Tibial nerve (tissue), 4 donors: ENCODE measurements at regions not wholly inside any gene's neighbourhood (a gene's known extent, or its start where the extent isn't known, plus 50 kb on each side); places are given as distances from the start of the nearest gene placed in this dataset.
A peak's percentile ranks its signal among the peaks of the same experiment; 100 is the strongest.

Experiments used
- DNase-seq, 2 donors: peaks; one replicate each; pipeline ENCODE4 v3.0.0-alpha.2; 2019; ENCODE audit warnings: low spot score in 2 of 2
- H3K27ac ChIP-seq, 4 donors: fragments of 200-600 bp; sonication (generic) in 3 of 4; one replicate each; pipeline ENCODE4 v1.5.1; 2017 to 2019; ENCODE audit warnings: mild to moderate bottlenecking in 1 of 4
- H3K27me3 ChIP-seq, 2 donors: fragments of 200-600 bp; sonication (generic) in 1 of 2; one replicate each; pipeline versions ENCODE4 v1.5.1 to v1.6.0; 2017 to 2019
- H3K36me3 ChIP-seq, 3 donors: fragments of 200-600 bp; sonication (generic); one replicate each; pipeline ENCODE4 v1.5.1; 2018 to 2019
- H3K4me1 ChIP-seq, 4 donors: fragments of 200-600 bp; sonication (generic) in 3 of 4; one replicate each; pipeline ENCODE4 v1.5.1; 2017 to 2019
- H3K4me3 ChIP-seq, 4 donors: fragments of 200-600 bp; sonication (generic) in 3 of 4; one replicate each; pipeline ENCODE4 v1.5.1; 2017 to 2019; ENCODE audit warnings: mild to moderate bottlenecking in 1 of 4, moderate library complexity in 1 of 4
- H3K9me3 ChIP-seq, 4 donors: fragments of 200-600 bp; sonication (generic) in 3 of 4; one replicate each; pipeline ENCODE4 v1.5.1; 2017 to 2019
- CTCF ChIP-seq, 5 experiments: fragments of 200-600 bp in 3 of 5; fragments of 450-650 bp in 2 of 5; sonication (generic) in 3 of 5; IDR thresholded peaks; one replicate each; pipeline ENCODE4 v1.5.1; 2016 to 2019; ENCODE audit warnings: antibody characterized with exemption in 5 of 5, mild to moderate bottlenecking in 3 of 5, moderate library complexity in 2 of 5
- EP300 ChIP-seq, 2 donors: sonication (generic); formaldehyde crosslinking; IDR thresholded peaks; one replicate each; pipeline ENCODE4 v1.6.1; 2017; ENCODE audit warnings: antibody characterized with exemption in 2 of 2, mild to moderate bottlenecking in 1 of 2
- POLR2A ChIP-seq, 2 donors: fragments of 450-650 bp; IDR thresholded peaks; one replicate each; pipeline ENCODE4 v1.6.1; 2017; ENCODE audit warnings: antibody characterized with exemption in 2 of 2, mild to moderate bottlenecking in 2 of 2, moderate library complexity in 2 of 2
- WGBS, 2 donors: methylation state at CpG; one replicate each; pipeline ENCODE4 v1.1.5; 2018; 5-methylcytosine and 5-hydroxymethylcytosine counted together

GRCh38 chr3:64848127-64848800, 160.5 kb upstream of the ADAMTS9 start:
- TF ChIP-seq CTCF (IDR thresholded peaks at IDR 0.05), result no peak
- no peak for TF ChIP-seq POLR2A (IDR thresholded peaks at IDR 0.05)
- TF ChIP-seq EP300 (IDR thresholded peaks at IDR 0.05), result no peak
- no peak for DNase-seq
- WGBS, 2 donors, result 82% methylated on average over 3 of the region's 3 CpGs
- H3K27me3 ChIP-seq, result no peaks in the 10 kb centered on the region
- no peaks in the 10 kb centered on the region for H3K36me3 ChIP-seq
- H3K4me1 ChIP-seq, result peaks cover 0 to 11% (median 0%) of the 10 kb centered on the region in 4 donors
- no peak overlapping the region for H3K4me3 ChIP-seq
- H3K27ac ChIP-seq, result no peak overlapping the region
- no peaks in the 10 kb centered on the region for H3K9me3 ChIP-seq

GRCh38 chr3:64844558-64844957, 156.8 kb upstream of the ADAMTS9 start:
- Histone ChIP-seq H3K27ac (no peak overlapping the region), H3K27me3 (no peaks in the 10 kb centered on the region), H3K9me3 (no peaks in the 10 kb centered on the region), H3K36me3 (no peaks in the 10 kb centered on the region), H3K4me1 (peaks cover 0 to 11% (median 0%) of the 10 kb centered on the region in 4 donors), H3K4me3 (no peak overlapping the region)
- 97 to 100% methylated on average over 2 of the region's 2 CpGs for WGBS, 2 donors
- DNase-seq, result no peak
- TF ChIP-seq CTCF (IDR thresholded peaks at IDR 0.05), result no peak
- no peak for TF ChIP-seq POLR2A (IDR thresholded peaks at IDR 0.05)
- no peak for TF ChIP-seq EP300 (IDR thresholded peaks at IDR 0.05)

- Histone ChIP-seq H3K27ac (no peak overlapping the region), H3K27me3 (no peaks in the 10 kb centered on the region), H3K4me3 (no peak overlapping the region), H3K36me3 (peaks cover 0 to 11% (median 0%) of the 10 kb centered on the region in 3 donors), H3K4me1 (peaks cover 0 to 19% (median 0%) of the 10 kb centered on the region in 4 donors), H3K9me3 (no peaks in the 10 kb centered on the region)
- DNase-seq, result no peak
- TF ChIP-seq EP300 (IDR thresholded peaks at IDR 0.05) (no peak), CTCF (IDR thresholded peaks at IDR 0.05) (no peak), POLR2A (IDR thresholded peaks at IDR 0.05) (no peak)
- 81 to 84% methylated on average over 6 of the region's 6 CpGs for WGBS, 2 donors
Measured at GRCh38 chr3:64837986-64838735, 150.4 kb upstream of the ADAMTS9 start.

GRCh38 chr3:64837126-64837738, 149.4 kb upstream of the ADAMTS9 start:
- Histone ChIP-seq H3K4me3 (no peak overlapping the region), H3K9me3 (no peaks in the 10 kb centered on the region), H3K27ac (peak overlapping the region in 1 of 4 donors; percentile 50), H3K36me3 (peaks cover 0 to 11% (median 0%) of the 10 kb centered on the region in 3 donors), H3K4me1 (peaks cover 0 to 19% (median 0%) of the 10 kb centered on the region in 4 donors), H3K27me3 (no peaks in the 10 kb centered on the region)
- WGBS, 2 donors, result 62 to 76% methylated on average over 2 of the region's 2 CpGs
- TF ChIP-seq CTCF (IDR thresholded peaks at IDR 0.05) (no peak), EP300 (IDR thresholded peaks at IDR 0.05) (no peak), POLR2A (IDR thresholded peaks at IDR 0.05) (no peak)
- DNase-seq, result no peak

GRCh38 chr3:64836097-64836496, 148.3 kb upstream of the ADAMTS9 start:
- Histone ChIP-seq H3K4me3 (no peak overlapping the region), H3K27ac (no peak overlapping the region), H3K9me3 (no peaks in the 10 kb centered on the region), H3K4me1 (peaks cover 0 to 22% (median 0%) of the 10 kb centered on the region in 4 donors), H3K27me3 (no peaks in the 10 kb centered on the region), H3K36me3 (peaks cover 0 to 11% (median 0%) of the 10 kb centered on the region in 3 donors)
- WGBS, 2 donors, result 82 to 89% methylated on average over 2 of the region's 2 CpGs
- no peak for TF ChIP-seq CTCF (IDR thresholded peaks at IDR 0.05)
- TF ChIP-seq POLR2A (IDR thresholded peaks at IDR 0.05), result no peak
- TF ChIP-seq EP300 (IDR thresholded peaks at IDR 0.05), result no peak
- DNase-seq, result no peak
